ENCODE measurements at regions not wholly inside any gene's neighbourhood (a gene's known extent, or its start where the extent isn't known, plus 50 kb on each side); places are given as distances from the start of the nearest gene placed in this dataset.
"Not testable (repeated sequence)": the region's sequence is repeated elsewhere in the genome, so short reads cannot be mapped to it uniquely, and the experiment has no call there.

GRCh38 chr21:17118638-17119384, 394.0 kb upstream of the CXADR start:
- Histone ChIP-seq H3K27me3 (replicated peaks in 2 of 5; ENCODE audit: control insufficient read depth in 4 of 5, insufficient read depth in 5 of 5, low read length in 4 of 5) (no peaks in the 10 kb centered on the region), H3K27ac (ENCODE audit: insufficient read depth in 1 of 2, low read depth in 1 of 2, low read length in 2 of 2, poor library complexity in 1 of 2, severe bottlenecking in 2 of 2) (no peak overlapping the region), H3K36me3 (ENCODE audit: control insufficient read depth in 4 of 4, insufficient read depth in 4 of 4, low read length in 3 of 4) (no peaks in the 10 kb centered on the region), H3K4me1 (ENCODE audit: control extremely low read depth in 1 of 4, control insufficient read depth in 4 of 4, insufficient read depth in 4 of 4, low read length in 3 of 4) (no peaks in the 10 kb centered on the region), H3K4me3 (ENCODE audit: control insufficient read depth in 1 of 7, extremely low read depth in 1 of 7, insufficient read depth in 4 of 7, low read depth in 2 of 7, low read length in 6 of 7) (no peak overlapping the region), H3K9me3 (ENCODE audit: control extremely low read depth in 1 of 5, control insufficient read depth in 4 of 5, insufficient read depth in 2 of 5, low read depth in 1 of 5, low read length in 4 of 5) (no peaks in the 10 kb centered on the region)
- CTCF ChIA-PET, result no interaction called here
- 76% methylated on average over 4 of the region's 6 CpGs for WGBS (ENCODE audit: insufficient coverage)
- POLR2A ChIA-PET, result no interaction called here
- DNase-seq, result no peak

GRCh38 chr21:17119466-17120297, 393.2 kb upstream of the CXADR start:
- Histone ChIP-seq H3K36me3 (ENCODE audit: control insufficient read depth in 4 of 4, insufficient read depth in 4 of 4, low read length in 3 of 4) (no peaks in the 10 kb centered on the region), H3K4me3 (ENCODE audit: control insufficient read depth in 1 of 7, extremely low read depth in 1 of 7, insufficient read depth in 4 of 7, low read depth in 2 of 7, low read length in 6 of 7) (no peak overlapping the region), H3K27me3 (replicated peaks in 2 of 5; ENCODE audit: control insufficient read depth in 4 of 5, insufficient read depth in 5 of 5, low read length in 4 of 5) (no peaks in the 10 kb centered on the region), H3K27ac (ENCODE audit: insufficient read depth in 1 of 2, low read depth in 1 of 2, low read length in 2 of 2, poor library complexity in 1 of 2, severe bottlenecking in 2 of 2) (no peak overlapping the region), H3K9me3 (ENCODE audit: control extremely low read depth in 1 of 5, control insufficient read depth in 4 of 5, insufficient read depth in 2 of 5, low read depth in 1 of 5, low read length in 4 of 5) (no peaks in the 10 kb centered on the region), H3K4me1 (ENCODE audit: control extremely low read depth in 1 of 4, control insufficient read depth in 4 of 4, insufficient read depth in 4 of 4, low read length in 3 of 4) (no peaks in the 10 kb centered on the region)
- ChIA-PET POLR2A (no interaction called here), CTCF (no interaction called here)
- no peak for DNase-seq
- 92% methylated on average over 7 of the region's 9 CpGs for WGBS (ENCODE audit: insufficient coverage)

- POLR2A ChIA-PET; H3K27ac ChIP-seq (ENCODE audit: insufficient read depth in 1 of 2, low read depth in 1 of 2, low read length in 2 of 2, poor library complexity in 1 of 2, severe bottlenecking in 2 of 2); CTCF ChIA-PET; H3K27me3 ChIP-seq (replicated peaks in 2 of 5; ENCODE audit: control insufficient read depth in 4 of 5, insufficient read depth in 5 of 5, low read length in 4 of 5); H3K36me3 ChIP-seq (ENCODE audit: control insufficient read depth in 4 of 4, insufficient read depth in 4 of 4, low read length in 3 of 4); H3K4me1 ChIP-seq (ENCODE audit: control extremely low read depth in 1 of 4, control insufficient read depth in 4 of 4, insufficient read depth in 4 of 4, low read length in 3 of 4); H3K9me3 ChIP-seq (ENCODE audit: control extremely low read depth in 1 of 5, control insufficient read depth in 4 of 5, insufficient read depth in 2 of 5, low read depth in 1 of 5, low read length in 4 of 5); H3K4me3 ChIP-seq (ENCODE audit: control insufficient read depth in 1 of 7, extremely low read depth in 1 of 7, insufficient read depth in 4 of 7, low read depth in 2 of 7, low read length in 6 of 7); DNase-seq: not testable (repeated sequence)
- WGBS (ENCODE audit: insufficient coverage), result 20% methylated on average over 1 of the region's 2 CpGs
Observed at GRCh38 chr21:17127395-17127794, 385.4 kb upstream of the CXADR start.

- H3K36me3 ChIP-seq (ENCODE audit: control insufficient read depth in 4 of 4, insufficient read depth in 4 of 4, low read length in 3 of 4), result no peaks in the 10 kb centered on the region
- ChIA-PET POLR2A (no interaction called here), CTCF (no interaction called here)
- no peak overlapping the region for H3K4me3 ChIP-seq (ENCODE audit: control insufficient read depth in 1 of 7, extremely low read depth in 1 of 7, insufficient read depth in 4 of 7, low read depth in 2 of 7, low read length in 6 of 7)
- H3K9me3 ChIP-seq (ENCODE audit: control extremely low read depth in 1 of 5, control insufficient read depth in 4 of 5, insufficient read depth in 2 of 5, low read depth in 1 of 5, low read length in 4 of 5), result no peaks in the 10 kb centered on the region
- no peaks in the 10 kb centered on the region for H3K27me3 ChIP-seq (replicated peaks in 2 of 5; ENCODE audit: control insufficient read depth in 4 of 5, insufficient read depth in 5 of 5, low read length in 4 of 5)
- no peak overlapping the region for H3K27ac ChIP-seq (ENCODE audit: insufficient read depth in 1 of 2, low read depth in 1 of 2, low read length in 2 of 2, poor library complexity in 1 of 2, severe bottlenecking in 2 of 2)
- DNase-seq, result no peak
- H3K4me1 ChIP-seq (ENCODE audit: control extremely low read depth in 1 of 4, control insufficient read depth in 4 of 4, insufficient read depth in 4 of 4, low read length in 3 of 4), result no peaks in the 10 kb centered on the region
- 89% methylated on average over 5 of the region's 5 CpGs for WGBS (ENCODE audit: insufficient coverage)
Observed at GRCh38 chr21:17128132-17128531, 384.7 kb upstream of the CXADR start.

GRCh38 chr21:17139159-17139558, 373.7 kb upstream of the CXADR start:
- H3K4me1 ChIP-seq (ENCODE audit: control extremely low read depth in 1 of 4, control insufficient read depth in 4 of 4, insufficient read depth in 4 of 4, low read length in 3 of 4); H3K27me3 ChIP-seq (replicated peaks in 2 of 5; ENCODE audit: control insufficient read depth in 4 of 5, insufficient read depth in 5 of 5, low read length in 4 of 5); CTCF ChIA-PET; H3K36me3 ChIP-seq (ENCODE audit: control insufficient read depth in 4 of 4, insufficient read depth in 4 of 4, low read length in 3 of 4); H3K9me3 ChIP-seq (ENCODE audit: control extremely low read depth in 1 of 5, control insufficient read depth in 4 of 5, insufficient read depth in 2 of 5, low read depth in 1 of 5, low read length in 4 of 5); POLR2A ChIA-PET: not testable (repeated sequence)
- 80% methylated on average over 1 of the region's 3 CpGs for WGBS (ENCODE audit: insufficient coverage)
- peak overlapping the region in 3 of 7 experiments; percentile 39 to 76 (median 63) for H3K4me3 ChIP-seq (ENCODE audit: control insufficient read depth in 1 of 7, extremely low read depth in 1 of 7, insufficient read depth in 4 of 7, low read depth in 2 of 7, low read length in 6 of 7)
- H3K27ac ChIP-seq (ENCODE audit: insufficient read depth in 1 of 2, low read depth in 1 of 2, low read length in 2 of 2, poor library complexity in 1 of 2, severe bottlenecking in 2 of 2), result peak overlapping the region in 1 of 2 experiments; percentile 45
- DNase-seq, result peak in 2 of 3 donors; percentile 2 to 6

GRCh38 chr21:17139696-17140095, 373.1 kb upstream of the CXADR start:
- CTCF ChIA-PET, result no interaction called here
- Histone ChIP-seq H3K9me3 (ENCODE audit: control extremely low read depth in 1 of 5, control insufficient read depth in 4 of 5, insufficient read depth in 2 of 5, low read depth in 1 of 5, low read length in 4 of 5) (no peaks in the 10 kb centered on the region), H3K4me3 (ENCODE audit: control insufficient read depth in 1 of 7, extremely low read depth in 1 of 7, insufficient read depth in 4 of 7, low read depth in 2 of 7, low read length in 6 of 7) (peak overlapping the region in 5 of 7 experiments; percentile 19 to 76 (median 41)), H3K27ac (ENCODE audit: insufficient read depth in 1 of 2, low read depth in 1 of 2, low read length in 2 of 2, poor library complexity in 1 of 2, severe bottlenecking in 2 of 2) (peak overlapping the region in 1 of 2 experiments; percentile 45), H3K4me1 (ENCODE audit: control extremely low read depth in 1 of 4, control insufficient read depth in 4 of 4, insufficient read depth in 4 of 4, low read length in 3 of 4) (no peaks in the 10 kb centered on the region), H3K27me3 (replicated peaks in 2 of 5; ENCODE audit: control insufficient read depth in 4 of 5, insufficient read depth in 5 of 5, low read length in 4 of 5) (no peaks in the 10 kb centered on the region), H3K36me3 (ENCODE audit: control insufficient read depth in 4 of 4, insufficient read depth in 4 of 4, low read length in 3 of 4) (no peaks in the 10 kb centered on the region)
- POLR2A ChIA-PET, result no interaction called here
- peak; percentile 2 to 42 (median 22) for DNase-seq
- 57% methylated on average over 3 of the region's 5 CpGs for WGBS (ENCODE audit: insufficient coverage)

GRCh38 chr21:17146426-17146825, 366.4 kb upstream of the CXADR start:
- POLR2A ChIA-PET, result no interaction called here
- Histone ChIP-seq H3K9me3 (ENCODE audit: control extremely low read depth in 1 of 5, control insufficient read depth in 4 of 5, insufficient read depth in 2 of 5, low read depth in 1 of 5, low read length in 4 of 5) (no peaks in the 10 kb centered on the region), H3K36me3 (ENCODE audit: control insufficient read depth in 4 of 4, insufficient read depth in 4 of 4, low read length in 3 of 4) (no peaks in the 10 kb centered on the region), H3K4me1 (ENCODE audit: control extremely low read depth in 1 of 4, control insufficient read depth in 4 of 4, insufficient read depth in 4 of 4, low read length in 3 of 4) (no peaks in the 10 kb centered on the region), H3K27me3 (replicated peaks in 2 of 5; ENCODE audit: control insufficient read depth in 4 of 5, insufficient read depth in 5 of 5, low read length in 4 of 5) (no peaks in the 10 kb centered on the region), H3K27ac (ENCODE audit: insufficient read depth in 1 of 2, low read depth in 1 of 2, low read length in 2 of 2, poor library complexity in 1 of 2, severe bottlenecking in 2 of 2) (no peak overlapping the region), H3K4me3 (ENCODE audit: control insufficient read depth in 1 of 7, extremely low read depth in 1 of 7, insufficient read depth in 4 of 7, low read depth in 2 of 7, low read length in 6 of 7) (no peak overlapping the region)
- no peak for DNase-seq
- CTCF ChIA-PET, result no interaction called here
- WGBS (ENCODE audit: insufficient coverage), result 92% methylated on average over 3 of the region's 5 CpGs
